ENCODE measurements at regions not wholly inside any gene's neighbourhood (a gene's known extent, or its start where the extent isn't known, plus 50 kb on each side); places are given as distances from the start of the nearest gene placed in this dataset.

DNA sequence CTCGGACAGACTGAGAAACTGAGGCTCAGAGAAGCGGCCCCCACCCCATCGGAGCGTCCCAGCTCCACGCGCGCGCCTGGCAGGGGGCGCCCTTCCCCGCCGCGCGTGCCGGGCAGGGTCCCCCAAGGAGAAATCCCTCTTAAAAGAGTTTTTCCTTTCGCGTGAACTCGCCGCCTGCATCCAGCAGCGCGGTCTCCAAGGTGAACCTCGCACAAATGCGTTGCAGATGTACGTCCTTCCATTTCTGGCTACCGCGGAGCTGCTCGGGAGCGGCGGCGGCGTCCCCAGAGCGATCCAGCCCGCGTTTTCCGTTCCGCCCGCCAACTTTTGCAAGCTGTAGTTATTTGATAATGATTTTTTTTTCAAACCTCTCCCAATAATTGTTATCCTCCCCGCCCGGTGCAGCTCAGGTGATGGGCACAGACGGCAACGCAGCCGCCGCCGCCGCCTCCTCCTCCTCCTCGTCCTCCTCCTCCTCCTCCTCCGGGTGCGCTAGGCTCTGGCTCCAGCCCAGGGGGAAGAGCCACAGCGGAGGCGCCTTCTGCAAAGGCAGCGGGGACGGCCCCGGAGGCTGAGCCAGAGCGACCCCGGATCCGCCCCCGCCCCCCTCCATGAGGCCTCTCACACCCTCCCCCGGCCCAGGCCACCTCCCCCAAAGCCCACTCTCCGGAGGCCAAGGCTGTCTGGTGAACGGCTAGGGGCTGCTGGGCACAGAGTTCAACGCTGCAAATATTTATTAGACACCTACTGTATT lies 74.0 kb upstream of the CUX1 start:
- TF ChIP-seq, protein P1, sequence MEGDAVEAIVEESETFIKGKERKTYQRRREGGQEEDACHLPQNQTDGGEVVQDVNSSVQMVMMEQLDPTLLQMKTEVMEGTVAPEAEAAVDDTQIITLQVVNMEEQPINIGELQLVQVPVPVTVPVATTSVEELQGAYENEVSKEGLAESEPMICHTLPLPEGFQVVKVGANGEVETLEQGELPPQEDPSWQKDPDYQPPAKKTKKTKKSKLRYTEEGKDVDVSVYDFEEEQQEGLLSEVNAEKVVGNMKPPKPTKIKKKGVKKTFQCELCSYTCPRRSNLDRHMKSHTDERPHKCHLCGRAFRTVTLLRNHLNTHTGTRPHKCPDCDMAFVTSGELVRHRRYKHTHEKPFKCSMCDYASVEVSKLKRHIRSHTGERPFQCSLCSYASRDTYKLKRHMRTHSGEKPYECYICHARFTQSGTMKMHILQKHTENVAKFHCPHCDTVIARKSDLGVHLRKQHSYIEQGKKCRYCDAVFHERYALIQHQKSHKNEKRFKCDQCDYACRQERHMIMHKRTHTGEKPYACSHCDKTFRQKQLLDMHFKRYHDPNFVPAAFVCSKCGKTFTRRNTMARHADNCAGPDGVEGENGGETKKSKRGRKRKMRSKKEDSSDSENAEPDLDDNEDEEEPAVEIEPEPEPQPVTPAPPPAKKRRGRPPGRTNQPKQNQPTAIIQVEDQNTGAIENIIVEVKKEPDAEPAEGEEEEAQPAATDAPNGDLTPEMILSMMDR (conservative IDR thresholded peaks at IDR 0.05): peak; percentile 51
- no peak for TF ChIP-seq EZH2 (IDR thresholded peaks at IDR 0.05; ENCODE audit: low read depth)
